AG04450 (cell line): ENCODE measurements at regions not wholly inside any gene's neighbourhood (a gene's known extent, or its start where the extent isn't known, plus 50 kb on each side); places are given as distances from the start of the nearest gene placed in this dataset.
A peak's percentile ranks its signal among the peaks of the same experiment; 100 is the strongest.

ENCODE experiments used
- CTCF ChIA-PET: fragments of 300-600, 350-600 bp; formaldehyde crosslinking; extraction: SDS; loops from one replicate; lab custom pipeline; 2022; ENCODE audit warnings: antibody characterized with exemption, inconsistent platforms; lab: Charles Lee
- POLR2A ChIA-PET: fragments of 350-600 bp; formaldehyde crosslinking; extraction: SDS; loops from one replicate; lab custom pipeline; 2021; ENCODE audit warnings: antibody characterized with exemption, inconsistent platforms; lab: Yijun Ruan, JAX
- DNase-seq: peaks from one replicate; pipeline ENCODE4 v3.0.0-alpha.2; 2011; ENCODE audit warnings: low read depth, low spot score
- H3K27ac ChIP-seq: one replicate; pipeline ENCODE4 v1.5.1; 2012; ENCODE audit warnings: low read depth, low read length, control low read depth
- H3K27me3 ChIP-seq: one replicate; pipeline ENCODE4 v1.6.0; 2012; ENCODE audit warnings: low read length; ENCODE audit not compliant: control insufficient read depth, insufficient read depth
- H3K4me3 ChIP-seq: 2 replicates; pipeline ENCODE4 v1.5.1; 2011; ENCODE audit warnings: mild to moderate bottlenecking, low read depth, low read length, control low read depth
- H3K9me3 ChIP-seq: 2 replicates; pipeline ENCODE4 v1.5.1; 2012; ENCODE audit warnings: low read length; ENCODE audit not compliant: control insufficient read depth, insufficient read depth
- TF ChIP-seq, protein P1 (sequence below): IDR thresholded peaks from 2 replicates; pipeline ENCODE4 v1.5.1; 2011; ENCODE audit warnings: low read depth, low read length, control low read depth, inconsistent platforms

DNA sequence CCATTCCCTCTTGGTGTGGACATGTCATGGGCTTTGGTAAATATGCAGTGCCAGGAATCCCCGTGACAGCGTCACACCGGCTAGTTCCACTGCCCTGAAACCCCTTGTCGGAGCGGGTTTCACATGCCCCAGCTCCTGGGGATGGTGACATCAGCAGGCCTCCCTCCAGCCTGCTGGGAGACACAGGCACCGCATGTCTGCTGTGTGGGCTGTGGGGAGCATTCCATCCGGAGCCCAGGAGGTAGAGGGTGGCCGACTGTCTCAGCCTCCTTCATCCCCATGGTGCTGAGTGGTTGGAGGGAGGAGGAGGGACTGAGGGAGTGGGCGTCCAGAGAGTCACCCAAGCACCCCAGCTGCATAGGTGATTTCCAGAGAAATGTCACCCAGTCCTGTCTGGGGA lies 1161.1 kb downstream of the BRD1 start:
- POLR2A ChIA-PET: no interaction called here
- TF ChIP-seq, protein P1, sequence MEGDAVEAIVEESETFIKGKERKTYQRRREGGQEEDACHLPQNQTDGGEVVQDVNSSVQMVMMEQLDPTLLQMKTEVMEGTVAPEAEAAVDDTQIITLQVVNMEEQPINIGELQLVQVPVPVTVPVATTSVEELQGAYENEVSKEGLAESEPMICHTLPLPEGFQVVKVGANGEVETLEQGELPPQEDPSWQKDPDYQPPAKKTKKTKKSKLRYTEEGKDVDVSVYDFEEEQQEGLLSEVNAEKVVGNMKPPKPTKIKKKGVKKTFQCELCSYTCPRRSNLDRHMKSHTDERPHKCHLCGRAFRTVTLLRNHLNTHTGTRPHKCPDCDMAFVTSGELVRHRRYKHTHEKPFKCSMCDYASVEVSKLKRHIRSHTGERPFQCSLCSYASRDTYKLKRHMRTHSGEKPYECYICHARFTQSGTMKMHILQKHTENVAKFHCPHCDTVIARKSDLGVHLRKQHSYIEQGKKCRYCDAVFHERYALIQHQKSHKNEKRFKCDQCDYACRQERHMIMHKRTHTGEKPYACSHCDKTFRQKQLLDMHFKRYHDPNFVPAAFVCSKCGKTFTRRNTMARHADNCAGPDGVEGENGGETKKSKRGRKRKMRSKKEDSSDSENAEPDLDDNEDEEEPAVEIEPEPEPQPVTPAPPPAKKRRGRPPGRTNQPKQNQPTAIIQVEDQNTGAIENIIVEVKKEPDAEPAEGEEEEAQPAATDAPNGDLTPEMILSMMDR: no peak

DNA sequence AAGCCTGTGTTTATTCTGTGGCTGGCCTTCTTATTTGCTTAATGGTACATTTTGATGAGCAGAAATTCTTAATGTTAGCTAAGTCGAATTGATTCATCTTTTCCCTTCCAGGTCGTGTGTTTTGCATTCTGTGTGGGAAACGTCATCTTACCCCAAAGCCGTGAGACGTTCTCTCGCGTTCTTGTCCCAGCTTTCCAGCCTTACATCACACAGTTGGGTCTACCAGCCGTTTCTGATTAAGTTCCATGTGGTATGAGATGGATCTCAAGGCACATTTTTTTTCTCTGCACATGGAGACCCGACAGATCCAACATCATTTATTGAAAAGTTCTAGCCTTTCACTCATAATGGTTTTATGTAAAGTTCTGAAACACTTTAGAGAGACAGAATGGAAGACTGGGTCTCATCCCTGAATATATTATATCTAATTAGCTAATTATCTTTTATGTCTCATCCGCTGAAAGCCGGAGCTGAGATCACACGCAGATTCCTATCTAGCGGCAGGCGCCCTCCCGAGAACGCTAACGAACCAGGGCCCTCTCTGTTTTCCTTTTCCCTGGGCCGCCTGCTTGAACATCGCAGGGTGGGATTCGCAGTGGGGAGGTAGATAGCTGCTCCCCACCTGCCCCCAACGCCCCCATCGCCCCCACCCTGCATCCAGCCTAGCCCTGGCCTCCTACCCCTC lies 1162.2 kb downstream of the BRD1 start:
- ChIA-PET POLR2A (no interaction called here), CTCF (no interaction called here)
- no peaks in the 10 kb centered on the region for H3K27me3 ChIP-seq
- no peak overlapping the region for H3K27ac ChIP-seq
- TF ChIP-seq, protein P1: no peak
- no peak for DNase-seq
- H3K9me3 ChIP-seq: peaks cover 85% of the 10 kb centered on the region
- H3K4me3 ChIP-seq: no peak overlapping the region

More for the DNA sequence above, 1161.1 kb downstream of the BRD1 start:
- no peak for DNase-seq
- Histone ChIP-seq H3K4me3 (no peak overlapping the region), H3K27ac (no peak overlapping the region), H3K9me3 (peaks cover 85% of the 10 kb centered on the region), H3K27me3 (no peaks in the 10 kb centered on the region)
- CTCF ChIA-PET: no interaction called here

DNA sequence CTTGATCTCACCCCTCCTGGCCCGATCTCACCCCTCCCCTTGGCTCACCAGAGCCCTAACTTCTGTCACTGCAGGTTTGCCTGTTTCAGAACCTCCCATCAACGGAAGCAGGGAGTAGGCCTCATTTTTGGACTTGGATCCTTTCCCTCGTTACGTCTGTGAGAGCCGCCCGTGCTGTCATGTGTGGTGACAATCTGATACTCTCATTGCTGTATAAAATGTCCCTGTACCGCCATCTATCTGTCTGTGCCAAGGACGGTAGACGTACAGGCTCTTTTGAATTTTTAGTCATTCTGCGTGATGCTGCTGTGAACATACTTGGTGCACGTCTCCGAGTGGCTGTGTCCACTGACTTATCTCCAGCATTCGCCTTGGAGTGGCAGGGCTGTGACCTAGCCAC lies 1163.1 kb downstream of the BRD1 start:
- ChIA-PET CTCF (no interaction called here), POLR2A (no interaction called here)
- H3K27ac ChIP-seq: no peak overlapping the region
- DNase-seq: no peak
- no peak overlapping the region for H3K4me3 ChIP-seq
- peaks cover 85% of the 10 kb centered on the region for H3K9me3 ChIP-seq
- H3K27me3 ChIP-seq: no peaks in the 10 kb centered on the region
- TF ChIP-seq, protein P1: no peak

DNA sequence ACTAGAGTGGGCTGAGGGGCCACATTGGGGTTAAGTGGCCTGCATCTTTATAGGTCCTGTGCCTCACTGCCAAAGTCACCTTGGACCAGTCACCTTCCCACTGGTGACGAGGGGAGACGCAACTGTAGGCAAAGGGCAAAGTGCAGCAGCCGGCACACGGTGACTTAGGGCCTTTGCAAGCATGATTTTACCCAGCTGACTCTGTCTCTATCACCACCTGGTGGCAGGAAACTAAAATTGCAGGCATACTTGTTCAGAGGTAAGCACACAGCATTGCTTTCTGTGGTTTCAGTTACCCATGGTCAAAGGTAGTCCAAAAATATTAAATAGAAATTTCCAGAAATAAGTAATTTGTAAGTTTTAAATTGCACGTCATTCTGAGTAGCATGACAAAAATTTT lies 1164.4 kb downstream of the BRD1 start:
- Histone ChIP-seq H3K27ac (no peak overlapping the region), H3K9me3 (peaks cover 86% of the 10 kb centered on the region), H3K27me3 (no peaks in the 10 kb centered on the region), H3K4me3 (no peak overlapping the region)
- ChIA-PET CTCF (no interaction called here), POLR2A (no interaction called here)
- TF ChIP-seq, protein P1: peak; percentile 14; the same call in 1 of the 2 replicates
- no peak for DNase-seq

DNA sequence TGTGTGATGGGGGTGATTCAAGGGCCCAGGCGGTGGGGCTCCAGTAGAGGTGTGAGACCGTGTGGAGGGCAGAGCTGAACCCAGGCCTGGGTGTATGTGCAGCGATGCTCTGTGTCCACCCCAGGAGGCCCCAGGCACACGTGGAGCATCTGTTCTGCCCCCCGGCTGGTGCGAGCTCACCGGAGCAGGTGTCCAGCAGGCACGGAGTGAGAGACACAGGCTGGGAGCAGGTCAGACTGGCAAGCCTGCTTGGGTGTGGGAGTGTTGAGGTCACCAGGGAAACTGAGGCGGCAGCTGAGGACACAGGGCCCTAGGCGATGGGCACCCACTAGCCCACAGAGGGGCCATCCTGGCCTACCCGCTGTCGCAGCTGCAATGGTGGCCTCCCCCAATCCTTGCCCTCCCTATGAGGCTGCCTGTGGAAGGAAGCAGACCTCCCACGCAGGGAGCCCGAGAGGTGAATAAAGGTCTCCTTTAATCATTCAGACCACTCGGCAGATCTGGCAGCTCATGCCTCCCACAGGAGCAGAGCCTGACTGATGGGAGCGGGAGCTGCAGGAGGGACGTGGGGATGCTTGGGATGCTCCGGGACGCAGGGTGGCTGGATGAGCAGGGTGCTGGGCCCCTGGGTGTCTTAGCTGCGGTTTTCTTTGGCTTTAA lies 1165.1 kb downstream of the BRD1 start:
- Histone ChIP-seq H3K9me3 (peaks cover 92% of the 10 kb centered on the region), H3K27me3 (no peaks in the 10 kb centered on the region), H3K4me3 (no peak overlapping the region), H3K27ac (no peak overlapping the region)
- ChIA-PET POLR2A (no interaction called here), CTCF (no interaction called here)
- no peak for DNase-seq
- TF ChIP-seq, protein P1: no peak
